Activated gamma-delta T cell (primary cell): ENCODE measurements at regions not wholly inside any gene's neighbourhood (a gene's known extent, or its start where the extent isn't known, plus 50 kb on each side); places are given as distances from the start of the nearest gene placed in this dataset.
"Not testable (repeated sequence)": the region's sequence is repeated elsewhere in the genome, so short reads cannot be mapped to it uniquely, and the experiment has no call there.

ENCODE experiments used
- DNase-seq: peaks from one replicate; lab custom pipeline; 2025; lab: John Stamatoyannopoulos, UW

DNA sequence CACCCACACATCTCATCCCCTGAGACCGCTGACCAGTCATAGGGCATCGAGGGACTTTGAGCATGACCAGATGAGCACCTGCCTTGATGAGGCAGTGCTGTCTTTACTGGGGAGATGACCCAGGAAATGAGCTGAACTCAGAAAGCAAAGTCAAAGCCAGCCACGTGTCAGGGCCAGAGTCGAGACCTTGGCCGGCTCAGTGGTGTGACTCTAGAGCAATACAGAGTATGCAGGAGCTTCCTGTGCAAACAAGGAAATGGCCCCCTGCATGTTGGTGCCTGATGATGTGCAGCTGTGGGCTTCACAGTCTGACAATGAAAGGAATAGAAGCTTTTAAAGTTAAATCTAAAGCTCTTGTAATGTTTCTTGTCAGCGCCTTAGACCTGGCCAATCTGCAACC lies 332.9 kb downstream of the PCNX1 start:
- no peak for DNase-seq

DNA sequence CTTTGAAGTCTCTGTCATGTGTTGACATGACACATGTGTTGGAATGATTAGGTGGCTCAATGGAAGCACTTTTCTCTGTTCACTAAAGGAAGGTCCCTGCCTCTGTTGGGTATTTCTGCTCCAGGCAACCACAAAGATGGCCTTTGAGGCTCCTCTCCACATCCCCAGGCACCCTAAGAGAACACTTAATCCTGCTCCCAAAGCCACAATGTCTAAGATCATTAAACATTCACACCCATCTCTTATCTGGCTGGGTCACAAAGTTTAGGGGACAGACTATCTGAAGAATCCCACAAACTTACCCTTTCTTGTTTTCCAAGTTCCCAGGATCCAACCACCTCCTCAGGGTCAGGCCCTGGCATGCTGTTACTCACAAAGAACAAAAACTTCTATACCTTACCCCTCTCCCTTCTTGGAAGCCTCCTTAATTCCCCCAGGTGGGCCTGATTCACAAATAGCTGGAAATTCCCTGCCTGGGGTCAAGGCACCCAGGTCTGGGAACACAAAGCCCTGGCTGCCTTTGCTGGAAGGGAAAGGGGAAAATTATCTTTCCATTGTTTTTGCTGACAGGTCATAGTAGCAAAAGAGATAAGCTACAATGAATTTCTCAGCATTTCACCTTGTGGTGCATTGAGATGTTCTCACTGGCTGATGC lies 333.7 kb downstream of the PCNX1 start:
- no peak for DNase-seq

DNA sequence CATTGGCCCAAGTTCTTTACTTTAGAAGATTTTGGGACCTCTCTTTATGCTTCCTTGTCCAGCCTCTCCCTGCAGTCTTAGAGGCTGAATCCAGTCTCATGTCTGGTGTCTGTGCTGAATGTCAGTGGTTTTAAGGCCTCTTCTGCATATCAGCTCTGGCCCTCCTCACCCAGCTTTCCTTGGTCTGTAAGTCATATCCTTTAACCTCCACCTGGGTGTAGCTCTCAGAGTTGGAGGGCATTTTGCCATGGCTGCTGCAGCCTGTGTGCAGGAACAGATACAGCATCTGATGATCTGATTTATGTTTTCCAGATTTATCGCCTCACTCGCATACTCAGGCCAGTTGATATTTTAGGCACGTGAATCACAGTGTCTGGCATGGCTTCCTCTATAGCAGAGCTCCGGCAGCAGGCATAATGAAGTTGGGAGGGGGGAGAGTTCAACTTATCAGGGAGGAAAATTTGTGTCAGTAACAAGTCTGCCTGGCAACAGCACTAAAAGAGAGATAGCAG lies 335.0 kb downstream of the PCNX1 start:
- no peak for DNase-seq

DNA sequence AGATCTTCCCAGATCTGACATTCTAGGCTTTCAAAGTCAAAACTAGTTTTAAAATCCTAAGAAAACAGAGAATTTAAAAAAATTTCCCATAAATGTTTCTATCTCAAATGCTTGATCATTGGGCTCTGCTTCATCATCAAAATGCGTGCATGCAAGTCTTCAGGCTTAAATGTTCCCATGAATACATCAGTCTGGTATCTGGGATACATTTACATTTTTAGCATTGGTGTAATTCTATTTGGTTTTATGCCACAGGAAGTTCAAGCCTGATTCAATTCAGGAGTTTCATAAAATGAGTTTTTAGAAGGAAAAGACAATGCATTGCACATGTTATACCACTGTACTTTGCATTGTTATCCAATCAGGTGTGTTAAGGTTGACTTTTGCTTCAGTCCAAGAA lies 336.4 kb downstream of the PCNX1 start:
- DNase-seq, result no peak

DNA sequence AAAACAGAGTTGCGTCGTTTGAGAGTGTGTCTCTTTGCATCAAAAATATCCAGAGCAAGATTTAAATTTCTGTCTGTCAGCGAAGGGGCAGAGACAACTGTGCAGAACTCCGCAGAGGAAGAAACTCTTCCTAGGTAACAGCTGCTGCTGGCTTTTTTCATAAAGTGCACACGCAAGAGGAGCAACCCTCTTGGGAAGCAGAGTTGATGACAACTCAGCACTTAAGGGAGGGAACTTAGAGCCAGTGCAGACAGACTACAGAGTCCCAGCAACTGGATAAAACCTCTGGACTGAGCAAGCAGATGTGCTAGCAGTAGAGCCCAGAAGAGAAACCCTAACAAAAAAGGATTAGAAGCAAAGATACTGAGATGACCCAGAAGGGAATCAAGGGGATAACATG lies 337.1 kb downstream of the PCNX1 start:
- no peak for DNase-seq

DNA sequence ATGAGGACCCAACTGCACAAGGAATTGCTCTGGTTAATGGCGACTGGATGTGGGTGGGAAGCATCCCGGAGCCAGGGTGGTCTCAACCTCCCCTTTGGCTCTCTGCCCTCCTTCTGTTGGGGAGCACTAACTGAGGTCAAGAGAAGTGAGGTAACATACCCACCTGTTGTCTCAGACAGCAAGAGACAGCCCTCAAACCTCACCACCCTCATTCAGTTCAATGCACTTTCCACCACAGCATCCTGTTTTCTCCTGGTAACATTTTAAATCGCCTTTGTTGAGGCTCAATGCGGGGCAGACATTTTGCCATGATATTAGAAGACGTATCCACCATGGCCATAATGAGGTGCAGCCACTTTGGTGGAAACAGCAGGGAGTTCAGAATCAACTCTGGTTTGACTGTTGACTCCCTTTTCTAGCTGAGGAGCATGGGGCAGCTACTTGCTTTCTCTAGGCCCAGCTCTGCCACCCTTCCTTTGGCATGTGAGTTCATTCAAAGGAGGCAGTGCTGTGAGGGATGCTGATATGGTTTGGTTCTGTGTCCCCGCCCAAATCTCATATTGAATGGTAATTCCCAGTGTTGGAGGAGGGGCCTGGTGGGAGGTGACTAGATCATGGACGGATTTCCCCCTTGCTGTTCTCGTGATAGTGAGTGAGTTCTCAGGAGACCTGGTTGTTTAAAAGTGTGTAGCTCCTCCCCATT lies 338.6 kb downstream of the PCNX1 start:
- no peak for DNase-seq

DNA sequence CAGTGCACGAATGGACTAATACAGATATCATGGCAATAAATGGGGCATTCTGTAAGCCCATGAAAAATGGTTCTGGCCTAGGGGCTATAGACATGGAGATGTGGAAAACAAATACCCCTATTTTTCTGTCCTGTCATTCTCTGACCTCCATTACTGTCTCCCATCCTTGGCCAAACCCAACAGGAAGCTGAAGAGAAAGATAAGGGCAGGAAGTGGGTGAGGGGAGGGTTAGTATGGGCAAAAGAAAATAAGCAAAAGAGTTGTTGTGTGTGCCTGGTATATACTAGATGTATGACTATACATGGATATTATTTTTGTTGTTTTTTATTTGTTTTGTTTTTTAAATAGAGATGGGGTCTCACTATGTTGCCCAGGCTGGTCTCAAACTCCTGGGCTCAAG lies 339.3 kb downstream of the PCNX1 start:
- no peak for DNase-seq

DNA sequence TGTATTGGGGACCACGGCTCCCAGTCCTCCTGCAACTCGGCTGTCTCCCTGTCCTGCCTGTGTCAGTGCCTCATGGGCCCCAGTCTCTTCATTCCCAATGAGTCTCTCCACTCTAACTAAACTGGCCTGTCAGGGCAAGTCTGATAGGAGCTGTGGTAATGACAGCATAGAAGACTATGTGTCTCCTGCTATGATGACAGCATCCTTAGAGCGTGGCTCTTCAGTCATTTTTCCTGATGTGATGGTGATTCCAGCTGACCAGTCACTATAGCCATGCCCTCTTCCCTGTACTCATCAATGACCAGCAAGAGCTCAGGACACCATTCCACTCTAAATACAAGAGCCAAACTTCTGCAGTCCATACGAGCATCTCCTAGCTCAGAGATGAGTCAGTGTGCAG lies 339.8 kb downstream of the PCNX1 start:
- no peak for DNase-seq

DNA sequence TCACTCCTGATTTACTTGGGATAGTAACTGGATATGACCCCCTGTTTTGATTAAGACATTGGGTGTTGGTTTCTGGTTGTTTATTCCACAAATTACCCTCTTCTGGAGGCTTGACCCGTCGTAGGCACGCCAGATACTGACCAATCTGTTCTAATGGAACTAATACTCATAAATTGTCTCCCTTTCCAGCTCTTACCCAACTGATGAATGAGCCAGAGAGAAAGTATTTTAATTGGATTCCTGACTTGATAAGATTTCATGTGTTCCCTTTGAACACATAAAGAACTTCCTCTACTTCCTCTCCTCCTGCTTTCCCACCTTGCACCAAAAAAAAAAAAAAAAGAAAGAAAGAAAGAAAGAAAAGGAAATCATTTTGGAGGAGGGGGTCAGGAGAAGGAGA lies 340.9 kb downstream of the PCNX1 start:
- no peak for DNase-seq

DNA sequence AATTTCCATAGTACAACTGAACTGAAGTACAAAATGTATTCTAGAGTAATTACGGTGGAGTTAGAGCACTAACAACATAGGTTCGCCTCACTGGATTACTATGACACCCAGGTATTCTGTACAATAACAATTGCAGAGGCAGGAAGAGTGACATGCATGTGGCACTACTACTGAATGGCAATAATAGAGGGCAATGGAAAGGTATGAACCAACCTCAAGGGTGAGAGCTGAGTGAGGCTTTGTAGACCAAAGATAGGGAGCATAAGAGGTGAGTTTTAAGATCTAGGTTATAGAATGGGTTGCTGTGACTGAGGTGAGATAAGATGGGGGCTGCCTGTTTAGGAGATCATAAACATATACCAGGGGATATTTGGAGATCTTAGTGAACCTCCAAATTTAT lies 343.1 kb downstream of the PCNX1 start:
- DNase-seq, result no peak

DNA sequence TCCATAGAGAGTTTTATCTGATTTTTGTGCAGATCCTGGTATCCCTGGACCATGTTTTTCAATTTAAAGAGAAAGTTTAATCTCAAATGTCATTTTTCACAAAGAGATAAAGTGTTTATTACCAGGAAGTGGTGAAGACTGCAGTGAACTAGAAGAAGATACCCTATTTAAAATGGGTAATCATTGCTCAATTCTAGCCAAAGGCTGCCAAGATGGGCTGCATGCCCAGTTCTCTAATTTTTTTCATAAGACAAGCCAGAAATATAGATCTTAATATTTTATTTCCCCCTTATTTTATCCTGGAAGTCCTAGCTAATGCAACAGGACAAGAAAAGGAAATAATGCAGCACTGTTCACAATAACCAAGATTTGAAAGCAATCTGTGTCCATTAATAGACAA lies 343.5 kb downstream of the PCNX1 start:
- DNase-seq, result no peak

DNA sequence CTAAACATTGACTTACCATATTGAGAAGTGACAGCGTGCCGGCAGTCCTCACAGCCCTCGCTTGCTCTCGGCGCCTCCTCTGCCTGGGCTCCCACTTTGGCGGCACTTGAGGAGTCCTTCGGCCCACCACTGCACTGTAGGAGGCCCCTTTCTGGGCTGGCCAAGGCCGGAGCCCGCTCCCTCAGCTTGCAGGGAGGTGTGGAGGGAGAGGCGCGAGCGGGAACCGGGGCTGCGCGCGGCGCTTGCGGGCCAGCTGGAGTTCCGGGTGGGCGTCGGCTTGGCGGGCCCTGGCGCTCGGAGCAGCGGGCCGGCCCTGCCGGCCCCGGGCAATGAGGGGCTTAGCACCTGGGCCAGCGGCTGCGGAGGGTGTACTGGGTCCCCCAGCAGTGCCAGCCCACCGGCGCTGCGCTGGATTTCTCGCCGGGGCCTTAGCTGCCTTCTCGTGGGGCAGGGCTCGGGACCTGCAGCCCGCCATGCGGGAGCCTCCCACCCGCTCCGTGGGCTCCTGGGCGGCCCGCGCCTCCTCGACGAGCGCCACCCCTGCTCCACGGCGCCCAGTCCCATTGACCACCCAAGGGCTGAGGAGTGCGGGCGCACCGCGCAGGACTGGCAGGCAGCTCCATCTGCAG lies 346.9 kb downstream of the PCNX1 start:
- DNase-seq, result not testable (repeated sequence)

DNA sequence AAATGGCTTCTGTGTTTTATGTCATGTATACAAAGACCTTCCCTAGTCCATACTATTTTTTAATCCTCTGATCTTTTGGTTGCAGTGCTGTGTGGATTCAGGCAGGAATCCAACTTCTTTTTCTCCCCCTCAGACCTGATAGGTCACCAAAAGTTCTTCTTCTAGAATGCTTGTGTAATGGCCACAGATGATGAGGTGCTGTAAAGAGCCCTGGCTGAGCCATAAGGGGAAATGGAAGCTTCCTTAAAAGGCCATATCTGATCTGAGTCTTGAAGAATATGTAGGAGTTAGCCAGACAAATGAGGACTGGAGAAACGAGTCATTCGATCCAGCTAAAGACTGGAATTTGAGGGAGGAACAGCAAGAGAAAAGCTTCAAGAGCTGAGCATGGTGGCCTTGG lies 353.9 kb downstream of the PCNX1 start:
- no peak for DNase-seq

DNA sequence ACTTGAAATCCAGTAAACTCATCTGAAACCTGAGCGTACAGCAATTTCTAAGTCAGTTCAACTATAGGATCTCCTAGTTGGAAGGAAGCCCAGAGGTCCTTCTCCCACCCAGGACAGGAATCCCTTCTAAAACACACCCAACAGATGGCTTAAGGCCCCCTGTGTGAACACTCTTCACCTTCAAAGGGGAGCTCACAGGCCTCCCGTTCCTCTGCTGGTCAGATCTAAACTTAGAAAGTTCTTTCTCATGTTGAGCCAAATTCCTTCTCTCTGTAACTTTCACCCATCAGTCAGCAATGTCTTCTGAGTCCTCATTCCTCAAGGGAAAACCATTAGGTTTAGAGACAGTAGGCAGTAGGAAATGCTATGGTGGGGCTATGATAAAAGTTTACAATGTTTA lies 355.2 kb downstream of the PCNX1 start:
- no peak for DNase-seq

DNA sequence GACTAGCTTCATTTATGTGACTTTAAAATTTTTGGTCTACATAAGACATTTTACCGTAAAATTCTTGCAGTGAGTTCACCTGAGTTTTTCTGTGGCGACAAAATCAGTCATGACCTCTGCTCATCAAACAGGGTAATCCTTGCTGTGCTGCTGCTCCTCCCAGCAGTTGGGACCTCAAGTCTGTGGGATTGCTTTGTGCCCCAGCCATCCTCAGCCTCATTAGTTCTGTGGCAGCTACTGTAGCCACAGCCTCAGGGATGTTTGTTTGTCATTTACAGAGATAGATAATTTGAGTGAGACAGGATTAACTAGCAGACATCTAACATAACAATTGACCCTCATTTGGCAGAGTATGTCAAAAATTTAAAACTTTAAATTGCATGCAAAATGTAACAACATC lies 357.0 kb downstream of the PCNX1 start:
- DNase-seq, result no peak

DNA sequence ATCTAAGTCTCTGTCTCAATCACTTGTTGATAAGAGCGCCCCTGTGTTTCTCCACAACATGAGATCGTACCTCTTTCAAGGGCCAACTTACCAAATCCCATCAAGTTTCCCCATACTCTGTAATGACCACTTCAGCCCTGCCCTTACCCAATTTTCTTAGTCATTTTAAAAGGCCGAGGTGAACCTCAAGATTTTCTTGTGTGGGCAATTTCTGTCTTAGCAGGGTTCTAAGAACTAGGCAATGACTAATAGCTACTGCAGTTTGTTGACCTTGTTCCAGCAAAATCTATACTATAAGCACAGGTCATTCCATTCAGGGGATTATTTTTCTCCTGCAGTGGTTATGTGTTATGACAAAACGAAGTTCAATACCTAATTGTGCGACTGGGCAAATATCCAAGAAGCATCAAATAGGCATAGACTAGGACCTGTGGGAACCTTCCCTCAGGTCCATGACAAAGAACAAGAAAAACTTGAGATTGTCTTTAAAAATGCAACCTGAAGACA lies 359.8 kb downstream of the PCNX1 start:
- no peak for DNase-seq

DNA sequence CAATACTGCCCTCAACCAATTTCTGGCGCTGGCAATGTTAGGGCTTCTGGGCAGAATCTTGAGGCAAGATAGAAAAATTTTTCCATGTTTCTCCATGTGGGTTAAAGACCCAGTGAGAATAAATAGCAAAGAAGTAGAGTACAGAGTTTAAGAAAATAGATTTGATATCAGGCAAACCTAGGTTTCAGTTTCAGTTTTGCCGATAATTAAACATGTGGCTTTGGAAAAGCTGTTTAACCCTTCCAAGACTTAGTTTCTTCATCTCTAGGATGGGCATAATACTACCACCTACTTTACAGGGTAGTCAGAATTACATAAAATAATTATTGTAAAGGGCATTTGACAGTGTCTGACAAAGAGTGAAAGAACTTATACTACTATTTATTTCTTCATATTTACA lies 360.4 kb downstream of the PCNX1 start:
- no peak for DNase-seq

DNA sequence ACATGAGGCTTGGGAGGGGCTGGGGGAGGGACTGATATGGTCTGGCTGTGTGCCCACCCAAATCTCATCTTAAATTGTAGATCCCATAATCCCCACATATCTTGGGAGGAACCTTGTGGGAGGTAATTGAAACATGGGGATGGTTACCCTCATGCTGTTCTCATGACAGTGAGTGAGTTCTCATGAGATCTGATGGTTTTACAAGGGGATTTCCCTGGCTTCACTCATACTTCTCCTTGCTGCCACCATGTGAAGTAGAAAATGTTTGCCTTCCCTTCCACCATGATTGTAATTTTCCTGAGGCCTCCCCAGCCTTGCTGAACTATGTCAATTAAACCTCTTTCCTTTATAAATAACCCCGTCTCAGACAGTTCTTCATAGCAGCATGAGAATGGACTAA lies 362.9 kb downstream of the PCNX1 start:
- no peak for DNase-seq

DNA sequence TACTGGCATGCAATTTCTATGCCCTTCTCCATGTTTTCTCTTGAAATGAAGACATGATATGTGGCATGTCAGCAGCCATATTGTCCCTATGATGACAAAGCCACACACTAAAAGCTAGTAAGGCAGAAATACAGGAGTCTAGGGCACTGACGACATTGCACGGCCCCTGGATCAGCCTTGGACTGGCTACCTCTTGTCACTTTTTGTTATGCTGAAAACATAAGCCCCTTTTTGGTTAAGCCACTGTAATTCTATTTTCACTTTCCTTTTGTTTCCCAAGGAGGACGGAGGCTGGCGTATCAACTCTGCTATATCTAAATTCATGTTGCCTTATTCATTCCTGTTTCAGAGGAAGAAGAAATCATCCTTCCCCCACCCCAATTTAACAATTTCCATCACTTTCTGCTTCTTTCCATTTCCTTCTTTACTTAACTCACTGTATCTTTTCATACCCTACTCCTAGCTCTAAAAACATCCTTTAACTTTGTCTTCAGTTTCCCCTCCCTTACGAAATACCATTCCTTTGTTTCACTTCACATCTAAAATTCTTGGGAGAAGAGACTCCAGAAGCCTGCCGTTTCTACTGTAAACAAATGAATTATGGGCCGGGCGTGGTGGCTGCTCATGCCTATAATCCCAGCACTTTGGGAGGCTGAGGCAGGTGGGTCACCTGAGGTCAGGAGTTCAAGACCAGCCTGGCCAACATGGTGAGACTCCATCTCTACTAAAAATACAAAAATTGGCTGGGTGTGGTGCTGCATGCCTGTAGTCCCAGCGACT lies 364.1 kb downstream of the PCNX1 start:
- DNase-seq, result no peak

DNA sequence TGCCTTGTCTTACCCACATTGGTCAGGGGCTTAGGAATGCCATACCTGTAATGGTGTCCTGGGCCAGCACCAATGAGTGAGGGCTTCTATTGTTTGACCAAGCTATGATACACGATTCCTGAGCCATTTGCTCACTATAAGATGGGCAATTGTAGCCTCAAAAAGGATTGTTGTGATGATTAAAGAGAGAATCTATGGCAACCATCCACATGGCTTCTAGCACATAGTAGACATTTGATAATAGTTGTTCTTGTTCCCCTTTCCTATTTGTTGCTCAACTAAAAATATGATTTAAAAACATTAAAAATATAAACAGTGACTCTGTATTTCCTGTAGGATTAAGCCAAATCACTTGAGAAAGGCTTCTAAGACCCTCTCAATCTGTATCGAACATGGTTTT lies 366.1 kb downstream of the PCNX1 start:
- no peak for DNase-seq

DNA sequence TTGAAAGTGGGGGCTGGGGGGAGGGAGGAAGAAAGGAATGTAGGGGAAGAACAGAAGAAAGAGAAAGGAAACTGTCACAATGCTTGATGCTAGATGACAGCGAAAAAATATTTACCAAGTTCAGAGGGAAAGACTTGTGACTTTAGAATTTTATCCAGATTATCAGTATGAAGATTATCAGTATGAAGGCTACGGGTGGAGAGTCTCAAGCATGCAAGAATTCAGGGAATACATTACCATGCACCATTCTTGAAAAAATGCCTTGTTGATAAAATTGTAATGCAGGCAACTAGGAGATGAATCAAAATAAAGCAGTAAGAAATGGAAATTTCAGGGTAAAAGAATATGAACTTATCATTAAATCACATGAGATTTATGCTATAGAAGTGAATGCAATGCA lies 376.8 kb downstream of the PCNX1 start:
- no peak for DNase-seq

DNA sequence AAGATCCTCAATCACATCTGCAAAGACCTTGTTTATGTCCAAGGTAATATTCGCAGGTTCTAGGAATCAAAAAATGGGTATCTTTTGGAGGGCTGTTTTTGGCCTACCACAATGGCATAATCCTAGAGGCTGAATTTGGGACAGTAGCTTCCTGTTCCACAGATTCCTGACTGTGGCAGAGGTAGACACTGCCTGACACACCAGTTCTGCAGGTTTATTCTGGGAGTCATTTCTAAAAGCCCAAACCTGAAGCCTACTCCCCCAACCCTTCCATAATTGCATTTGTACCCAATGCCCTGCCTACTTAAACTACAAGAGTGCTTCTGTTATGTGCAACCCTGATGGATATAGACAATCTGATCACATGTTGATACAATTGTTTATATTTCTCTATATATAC lies 378.9 kb downstream of the PCNX1 start:
- DNase-seq, result no peak
